RWPE1 (cell line): ENCODE measurements at regions not wholly inside any gene's neighbourhood (a gene's known extent, or its start where the extent isn't known, plus 50 kb on each side); places are given as distances from the start of the nearest gene placed in this dataset.

Source experiments
- CTCF ChIA-PET: fragments of 350-600 bp; sonication (Branson Sonifier 250); formaldehyde crosslinking; extraction: SDS; loops from one replicate; lab custom pipeline; 2021; lab: Yijun Ruan, JAX
- POLR2A ChIA-PET: fragments of 400-600 bp; formaldehyde crosslinking; extraction: SDS; loops from one replicate; lab custom pipeline; 2020; ENCODE audit warnings: antibody characterized with exemption; ENCODE audit not compliant: low non-redundant PET; lab: Yijun Ruan, JAX
- DNase-seq: peaks from one replicate; pipeline ENCODE4 v3.0.0; 2012; ENCODE audit warnings: low spot score
- H3K27ac ChIP-seq: fragments of 450-650 bp; 2 replicates; pipeline ENCODE4 v1.5.1; 2017
- CTCF ChIP-seq: fragments of 450-650 bp; conservative IDR thresholded peaks from 2 replicates; pipeline ENCODE4 v1.5.1; 2017; ENCODE audit warnings: low read depth, mild to moderate bottlenecking

- ChIA-PET CTCF (interaction anchor here (0.6 kb wide), 1 partner anchor 88 kb away, joined by 3 read pairs; no protein-coding TSS in a partner anchor), POLR2A (no interaction called here)
Measured at GRCh38 chr9:93897075-93897970, 57.8 kb downstream of the BARX1 start.

GRCh38 chr9:93896496-93897033 lies 58.6 kb downstream of the BARX1 start:
- no peak overlapping the region for H3K27ac ChIP-seq
- no peak for TF ChIP-seq CTCF
- no peak for DNase-seq
- CTCF ChIA-PET: no interaction called here
- POLR2A ChIA-PET: no interaction called here

More at GRCh38 chr9:93897075-93897970, 57.8 kb downstream of the BARX1 start:
- no peak for DNase-seq
- no peak for TF ChIP-seq CTCF
- no peak overlapping the region for H3K27ac ChIP-seq

GRCh38 chr9:93896093-93896492 lies 59.1 kb downstream of the BARX1 start:
- POLR2A ChIA-PET: no interaction called here
- H3K27ac ChIP-seq: no peak overlapping the region
- CTCF ChIA-PET: interaction anchor here (0.6 kb wide), 1 partner anchor 14 kb away, joined by 3 read pairs; no protein-coding TSS in a partner anchor
- TF ChIP-seq CTCF: no peak
- no peak for DNase-seq

- CTCF ChIA-PET: interaction anchor here (0.6 kb wide), 1 partner anchor 14 kb away, joined by 3 read pairs; no protein-coding TSS in a partner anchor
- POLR2A ChIA-PET: no interaction called here
- H3K27ac ChIP-seq: no peak overlapping the region
- DNase-seq: no peak
- TF ChIP-seq CTCF: no peak
Measured at GRCh38 chr9:93895535-93895934, 59.6 kb downstream of the BARX1 start.

- no peak overlapping the region for H3K27ac ChIP-seq
- DNase-seq: no peak
- TF ChIP-seq CTCF: no peak
- CTCF ChIA-PET: no interaction called here
- POLR2A ChIA-PET: no interaction called here
Measured at GRCh38 chr9:93894691-93895079, 60.5 kb downstream of the BARX1 start.

- H3K27ac ChIP-seq: no peak overlapping the region
- no peak for DNase-seq
- ChIA-PET POLR2A (no interaction called here), CTCF (interaction anchor here (0.7 kb wide), 1 partner anchor 280 kb away, joined by 3 read pairs; no protein-coding TSS in a partner anchor)
- TF ChIP-seq CTCF: no peak
Measured at GRCh38 chr9:93893899-93894690, 61.1 kb downstream of the BARX1 start.
